CD4-positive, alpha-beta T cell treated with Interleukin-10 for 1 hour (primary cell): ENCODE measurements at regions not wholly inside any gene's neighbourhood (a gene's known extent, or its start where the extent isn't known, plus 50 kb on each side); places are given as distances from the start of the nearest gene placed in this dataset.
"Not testable (repeated sequence)": the region's sequence is repeated elsewhere in the genome, so short reads cannot be mapped to it uniquely, and the experiment has no call there.

ENCODE experiments used
- DNase-seq: peaks from one replicate; pipeline ENCODE4 v3.0.0-alpha.2; 2020

- DNase-seq = no peak
Observed at GRCh38 chr5:126138281-126138931, 284.8 kb upstream of the GRAMD2B start.

- no peak for DNase-seq
Observed at GRCh38 chr5:126139086-126139485, 284.1 kb upstream of the GRAMD2B start.

- DNase-seq = no peak
Observed at GRCh38 chr5:126139773-126140172, 283.4 kb upstream of the GRAMD2B start.

GRCh38 chr5:126143622-126144021 lies 279.6 kb upstream of the GRAMD2B start:
- DNase-seq = no peak

- DNase-seq = not testable (repeated sequence)
Observed at GRCh38 chr5:126150319-126150718, 272.9 kb upstream of the GRAMD2B start.

GRCh38 chr5:126155298-126155697 lies 267.9 kb upstream of the GRAMD2B start:
- DNase-seq = not testable (repeated sequence)

GRCh38 chr5:126166368-126166767 lies 256.8 kb upstream of the GRAMD2B start:
- no peak for DNase-seq

- DNase-seq = no peak
Observed at GRCh38 chr5:126168785-126169184, 254.4 kb upstream of the GRAMD2B start.

GRCh38 chr5:126171916-126172315 lies 251.3 kb upstream of the GRAMD2B start:
- DNase-seq = no peak

GRCh38 chr5:126172812-126173211 lies 250.4 kb upstream of the GRAMD2B start:
- no peak for DNase-seq

- DNase-seq = no peak
Observed at GRCh38 chr5:126178521-126178920, 244.7 kb upstream of the GRAMD2B start.

GRCh38 chr5:126182971-126183695 lies 240.1 kb upstream of the GRAMD2B start:
- DNase-seq = no peak

- DNase-seq = no peak
Observed at GRCh38 chr5:126184474-126184873, 238.7 kb upstream of the GRAMD2B start.

- no peak for DNase-seq
Observed at GRCh38 chr5:126186210-126186609, 237.0 kb upstream of the GRAMD2B start.

- no peak for DNase-seq
Observed at GRCh38 chr5:126188804-126189203, 234.4 kb upstream of the GRAMD2B start.

- DNase-seq = no peak
Observed at GRCh38 chr5:126189231-126189630, 234.0 kb upstream of the GRAMD2B start.

- DNase-seq = no peak
Observed at GRCh38 chr5:126189862-126190261, 233.3 kb upstream of the GRAMD2B start.

GRCh38 chr5:126192226-126192625 lies 231.0 kb upstream of the GRAMD2B start:
- DNase-seq = no peak

GRCh38 chr5:126195410-126196100 lies 227.7 kb upstream of the GRAMD2B start:
- no peak for DNase-seq

GRCh38 chr5:126198531-126198930 lies 224.7 kb upstream of the GRAMD2B start:
- DNase-seq = no peak

GRCh38 chr5:126199467-126199866 lies 223.7 kb upstream of the GRAMD2B start:
- no peak for DNase-seq

- no peak for DNase-seq
Observed at GRCh38 chr5:126208691-126209090, 214.5 kb upstream of the GRAMD2B start.

GRCh38 chr5:126210955-126211354 lies 212.3 kb upstream of the GRAMD2B start:
- no peak for DNase-seq

- DNase-seq = no peak
Observed at GRCh38 chr5:126219616-126220015, 203.6 kb upstream of the GRAMD2B start.
